ENCODE measurements at regions not wholly inside any gene's neighbourhood (a gene's known extent, or its start where the extent isn't known, plus 50 kb on each side); places are given as distances from the start of the nearest gene placed in this dataset.

DNA sequence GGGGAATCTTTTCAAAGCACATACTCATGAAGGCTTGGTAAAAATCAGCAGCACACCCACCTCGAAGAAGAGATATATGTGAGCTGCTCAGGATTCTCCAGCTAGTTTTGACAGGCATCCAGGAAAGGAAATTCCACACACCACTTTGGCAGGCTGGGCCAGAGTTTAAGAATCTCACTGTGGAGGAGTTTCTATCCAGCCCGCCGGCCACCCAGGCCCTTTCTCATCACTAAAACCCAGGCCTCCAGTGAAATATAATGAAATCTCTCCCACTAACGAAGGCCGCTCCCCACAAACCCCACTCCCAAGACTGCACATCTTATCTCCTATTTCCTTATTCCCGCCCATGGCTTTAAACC lies 202.0 kb downstream of the GLI2 start:
- peak; percentile 53 to 57 for ATAC-seq
- intact Hi-C loops (cut with DNase I) = no loop called here
- peak; percentile 55 for DNase-seq

DNA sequence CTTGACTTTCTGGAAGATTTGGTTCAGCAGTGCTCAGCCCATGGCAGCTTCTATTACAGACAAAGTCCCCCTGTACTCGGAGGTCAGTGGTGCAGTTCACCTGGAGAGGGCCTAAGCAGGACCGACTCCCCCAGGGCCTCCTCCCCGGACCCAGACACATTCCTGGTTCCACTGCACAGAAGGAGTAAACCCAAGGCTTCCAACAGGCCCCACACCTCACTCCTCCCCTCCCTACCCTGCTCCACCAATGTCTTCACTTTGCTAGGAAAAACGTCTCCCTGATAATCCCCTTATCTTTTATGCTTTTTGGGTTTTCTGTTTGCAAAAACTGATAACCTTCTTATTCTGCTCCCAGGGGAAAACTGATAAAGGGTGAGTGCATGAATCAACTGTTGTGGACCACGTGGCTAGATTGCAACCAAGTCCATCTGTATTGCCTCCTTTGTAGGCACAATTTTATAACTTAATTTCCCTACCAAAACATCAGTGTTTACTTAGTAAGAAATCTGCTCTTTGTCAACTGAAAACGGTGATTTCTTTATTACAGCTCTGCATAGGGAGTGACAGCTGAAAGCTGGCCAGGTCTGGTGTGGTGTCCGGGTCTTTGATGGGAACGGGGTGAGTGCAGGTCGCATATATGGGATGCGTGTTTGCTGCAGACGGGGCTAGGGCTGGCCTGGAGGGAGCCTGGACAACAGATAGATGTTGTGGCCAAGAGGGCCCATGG lies 202.5 kb downstream of the GLI2 start:
- ATAC-seq (peak; percentile 9 to 14), DNase-seq (no peak)
- intact Hi-C loops (cut with DNase I) = no loop called here

DNA sequence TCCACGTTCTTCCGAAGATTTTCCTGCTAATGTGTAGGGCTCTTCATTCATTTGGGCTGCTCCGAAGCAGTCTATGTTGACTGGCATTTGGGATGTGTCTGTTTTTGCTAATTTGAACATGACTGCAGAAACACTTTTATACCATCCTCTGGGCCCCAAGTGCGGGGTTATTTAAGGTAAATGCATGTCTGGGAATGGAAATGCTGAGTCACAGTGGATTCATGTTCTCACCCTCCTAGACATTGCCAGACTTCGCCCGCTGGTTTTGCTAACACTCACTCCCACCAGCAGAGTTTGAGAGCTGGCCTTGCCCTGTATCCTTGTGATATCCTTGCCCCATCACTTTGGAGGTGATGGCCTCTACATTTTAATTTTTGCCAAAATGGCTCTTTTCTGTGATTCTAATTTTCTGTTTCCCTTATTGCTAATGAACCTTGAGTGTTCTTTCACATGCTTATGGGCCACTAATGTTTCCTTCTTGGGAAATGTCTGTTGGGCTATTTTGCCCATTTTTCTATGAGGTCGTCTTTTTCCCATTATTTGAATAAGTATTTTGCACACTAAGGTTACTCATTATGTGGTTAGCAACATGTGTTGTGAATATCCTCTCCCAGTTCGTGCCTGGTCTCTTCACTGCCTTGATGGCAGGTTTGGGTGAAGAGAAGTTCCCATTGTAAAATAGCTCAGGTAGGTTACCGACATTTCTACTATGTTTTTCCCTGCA lies 204.1 kb downstream of the GLI2 start:
- intact Hi-C loops (cut with DNase I) = no loop called here
- DNase-seq (no peak), ATAC-seq (peak in 1 of 2 donors; percentile 6)

DNA sequence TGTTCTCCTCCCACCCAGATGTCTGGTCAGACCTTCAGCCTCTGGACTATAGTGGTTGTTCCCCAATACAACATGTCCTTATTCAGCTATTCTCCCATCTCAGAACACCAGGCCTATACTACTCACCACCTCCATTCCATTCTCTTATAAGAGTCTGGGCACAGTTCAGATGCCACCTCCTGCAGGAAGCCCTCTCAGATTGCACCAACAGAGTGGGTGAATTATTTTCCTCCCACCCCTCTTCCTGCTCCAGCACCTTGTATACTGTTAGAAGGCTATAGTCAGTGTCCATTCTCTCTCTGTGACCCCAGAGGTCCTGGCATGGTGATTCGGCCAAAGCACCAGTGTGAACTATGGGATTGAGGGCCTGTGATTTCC lies 204.6 kb downstream of the GLI2 start:
- intact Hi-C loops (cut with DNase I) = no loop called here
- ATAC-seq = no peak

DNA sequence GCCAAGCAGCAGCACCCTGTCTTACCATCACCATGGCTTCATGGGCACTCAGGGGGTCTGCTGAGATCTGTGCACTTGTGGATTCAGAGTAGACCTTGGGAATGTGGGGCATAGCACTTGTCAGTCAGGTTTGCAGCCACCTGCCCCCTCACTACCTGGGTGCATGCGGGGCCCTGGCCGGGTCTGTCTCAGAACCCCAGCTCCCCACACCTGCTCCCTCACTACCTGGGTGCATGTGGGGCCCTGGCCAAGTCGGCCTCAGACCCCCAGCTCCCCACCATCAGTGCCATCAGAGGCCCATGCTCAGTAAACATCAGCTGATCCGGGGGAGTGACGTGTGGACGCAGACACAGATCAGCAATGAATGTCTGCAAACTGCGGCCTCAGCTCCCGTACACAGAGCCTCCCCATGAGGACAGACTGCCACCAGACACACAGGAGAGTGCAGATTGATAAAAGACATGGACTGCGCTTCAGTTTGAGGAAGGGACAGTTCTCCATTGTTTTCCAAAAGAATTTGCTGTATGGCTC lies 205.1 kb downstream of the GLI2 start:
- DNase-seq = no peak
- intact Hi-C loops (cut with DNase I) = no loop called here
- ATAC-seq = no peak

More for the DNA sequence above, 204.6 kb downstream of the GLI2 start:
- no peak for DNase-seq

DNA sequence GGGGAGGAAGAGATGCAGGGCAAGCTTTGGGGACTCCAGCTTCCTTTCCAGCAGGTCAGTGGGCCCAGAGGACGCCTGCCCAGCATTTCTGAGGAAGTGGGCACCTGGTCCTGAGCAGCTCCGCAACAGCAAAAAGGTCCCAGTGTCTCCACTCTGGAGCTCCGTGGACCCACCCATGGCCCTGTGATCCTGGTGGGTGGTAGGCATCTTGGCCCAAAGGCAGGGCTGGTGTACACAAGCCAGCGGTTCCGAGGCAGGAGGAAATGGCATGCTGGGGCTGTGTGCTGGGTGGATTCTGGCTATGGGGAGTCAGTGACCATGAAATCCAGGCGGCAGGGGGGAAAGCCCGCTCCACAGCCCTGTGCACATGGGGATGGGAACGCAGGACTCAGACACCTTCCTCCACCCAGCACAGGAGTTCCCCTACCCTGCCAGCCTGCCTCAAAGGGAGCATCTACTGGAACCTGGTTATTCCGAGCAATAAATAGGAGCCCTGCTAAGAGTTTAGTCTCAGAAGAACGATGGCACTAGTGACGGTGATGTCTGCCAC lies 206.0 kb downstream of the GLI2 start:
- DNase-seq (no peak), ATAC-seq (no peak)
- intact Hi-C loops (cut with DNase I) = no loop called here

DNA sequence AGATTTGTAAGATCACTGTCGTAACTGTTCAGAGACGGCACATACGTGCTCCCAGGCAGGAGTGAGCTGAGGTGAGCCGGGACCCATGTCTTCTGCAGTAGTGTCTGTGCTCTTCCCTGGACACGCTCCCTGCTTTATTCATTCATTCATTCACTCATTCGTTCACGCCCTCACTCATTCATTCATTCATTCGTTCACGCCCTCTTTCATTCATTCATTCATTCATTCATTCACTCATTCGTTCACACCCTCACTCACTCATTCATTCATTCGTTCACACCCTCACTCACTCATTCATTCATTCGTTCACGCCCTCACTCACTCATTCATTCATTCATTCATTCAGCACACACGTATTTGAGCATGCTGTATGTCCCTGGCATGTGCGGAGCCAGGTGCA lies 207.0 kb downstream of the GLI2 start:
- ATAC-seq = no peak
- intact Hi-C loops (cut with DNase I) = no loop called here
- DNase-seq = no peak

DNA sequence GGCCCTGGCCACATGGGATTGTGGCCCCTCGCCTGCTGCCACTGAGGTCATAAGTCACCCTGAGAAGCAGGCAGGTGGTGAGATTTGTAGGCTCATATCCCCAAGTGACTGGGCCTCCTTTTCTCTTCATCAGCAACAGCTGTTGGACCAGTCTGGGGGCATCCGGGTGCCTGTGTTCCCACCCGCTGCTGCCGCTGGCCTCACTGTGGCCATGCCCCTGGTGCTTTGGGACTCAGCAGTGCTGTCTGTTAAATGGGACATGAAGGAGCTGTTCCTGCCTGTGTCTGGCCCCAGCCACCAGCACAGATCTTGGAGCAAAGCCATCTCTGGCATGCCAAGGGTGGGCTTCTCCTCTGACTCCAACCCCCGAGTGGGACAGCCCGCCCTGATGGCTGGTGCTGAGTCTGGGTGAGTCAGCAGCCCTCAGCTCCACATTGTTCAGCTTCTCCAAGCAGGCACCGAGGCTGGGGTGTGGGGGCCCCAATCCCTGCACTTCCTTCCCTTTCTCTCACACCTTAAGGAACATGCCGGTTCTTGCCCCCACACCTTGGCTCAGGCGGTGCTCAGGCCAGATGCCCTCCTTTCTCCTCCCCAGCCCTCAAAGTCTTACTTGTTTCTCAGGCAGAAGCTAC lies 207.9 kb downstream of the GLI2 start:
- no peak for DNase-seq
- ATAC-seq = no peak
- intact Hi-C loops (cut with DNase I) = no loop called here

DNA sequence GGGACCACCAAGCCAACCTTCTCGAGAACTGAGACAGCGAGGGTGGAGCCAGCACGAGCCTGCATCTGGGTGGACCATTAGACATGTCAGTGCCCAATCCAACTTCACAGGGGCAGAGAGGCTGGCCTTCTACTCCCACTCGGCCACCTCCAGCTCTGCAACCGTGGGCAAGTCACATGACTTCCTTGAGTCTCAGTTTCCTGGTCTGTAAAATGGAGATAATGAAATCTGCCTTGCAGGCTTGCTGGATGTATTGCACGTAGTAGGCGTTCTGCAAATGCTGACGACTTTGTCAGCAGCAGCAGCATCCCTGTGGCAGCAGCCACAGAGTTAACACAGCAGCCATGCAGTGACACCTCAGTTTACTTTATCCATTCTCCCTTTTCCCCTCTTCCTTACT lies 208.9 kb downstream of the GLI2 start:
- DNase-seq (no peak), ATAC-seq (no peak)
- intact Hi-C loops (cut with DNase I) = no loop called here

DNA sequence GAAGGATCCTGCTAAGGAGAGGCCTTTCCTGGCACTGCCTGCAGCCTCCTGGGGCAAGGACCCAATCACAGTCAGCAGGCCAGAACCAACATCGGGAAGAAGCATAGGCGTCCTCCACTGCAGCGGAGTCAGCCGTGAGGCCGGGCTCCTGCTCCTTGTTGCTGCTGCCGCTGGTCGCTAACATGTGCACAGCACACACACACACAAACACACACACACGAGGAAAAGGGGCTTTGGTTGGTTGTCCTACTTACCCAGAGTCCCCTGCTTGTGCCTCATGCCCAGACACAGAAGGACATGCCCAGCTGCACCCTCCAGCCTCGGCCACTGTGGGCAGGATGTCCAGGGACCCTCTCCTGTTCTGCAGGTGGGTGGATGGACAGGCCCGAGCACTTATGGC lies 209.4 kb downstream of the GLI2 start:
- no peak for DNase-seq
- no peak for ATAC-seq
- intact Hi-C loops (cut with DNase I) = no loop called here

DNA sequence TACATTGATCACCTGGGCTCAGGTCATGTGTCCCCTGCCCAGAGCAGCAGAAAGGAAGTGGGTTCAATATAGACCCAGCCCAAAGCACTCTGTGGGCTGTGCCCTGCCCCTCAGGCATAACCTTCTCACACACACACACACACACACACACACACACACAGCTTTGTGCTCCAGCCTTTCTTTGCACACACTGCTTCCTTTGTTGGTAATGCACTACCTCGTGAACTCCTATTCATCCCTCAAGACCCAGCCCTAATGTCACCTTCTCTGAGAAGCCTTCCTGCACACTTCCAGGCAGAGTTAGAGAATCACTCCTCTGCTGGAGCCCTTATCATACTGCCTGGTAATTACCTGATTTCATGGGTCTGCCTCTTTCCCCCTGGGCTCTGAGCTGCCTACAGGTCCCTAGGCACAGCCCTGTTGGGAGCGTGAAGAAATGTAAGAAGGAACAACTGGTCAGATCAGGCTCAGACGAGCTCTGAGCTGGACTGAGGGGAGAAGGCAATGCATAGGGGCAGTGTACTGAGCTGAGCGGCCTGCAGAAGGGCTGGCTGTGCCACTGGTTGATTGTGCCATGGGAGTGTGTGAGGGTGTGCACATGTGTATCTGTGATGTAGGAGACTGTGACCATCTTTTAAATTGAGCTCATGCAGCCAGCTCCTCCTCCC lies 210.3 kb downstream of the GLI2 start:
- no peak for DNase-seq
- ATAC-seq = no peak
- intact Hi-C loops (cut with DNase I) = no loop called here

DNA sequence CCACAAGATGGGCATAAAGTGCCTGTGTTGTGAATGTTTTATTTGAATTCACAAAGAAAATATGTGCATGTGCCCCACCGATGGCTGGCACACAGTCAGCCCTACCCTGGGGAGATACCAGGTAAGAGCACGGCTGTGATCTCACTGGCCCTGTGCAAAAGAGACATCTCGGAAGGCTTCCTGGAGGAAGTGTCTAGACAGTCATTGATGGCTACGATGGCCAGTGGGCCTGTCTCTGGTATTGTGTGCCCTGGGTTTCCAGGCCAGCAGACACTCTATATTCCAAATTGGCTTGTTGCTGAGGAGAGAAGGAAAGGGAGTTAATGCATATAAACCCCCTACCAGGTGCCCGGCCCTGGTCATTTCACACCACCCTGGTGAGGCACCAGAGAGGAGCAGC lies 211.7 kb downstream of the GLI2 start:
- no peak for ATAC-seq
- no peak for DNase-seq
- intact Hi-C loops (cut with DNase I) = no loop called here

DNA sequence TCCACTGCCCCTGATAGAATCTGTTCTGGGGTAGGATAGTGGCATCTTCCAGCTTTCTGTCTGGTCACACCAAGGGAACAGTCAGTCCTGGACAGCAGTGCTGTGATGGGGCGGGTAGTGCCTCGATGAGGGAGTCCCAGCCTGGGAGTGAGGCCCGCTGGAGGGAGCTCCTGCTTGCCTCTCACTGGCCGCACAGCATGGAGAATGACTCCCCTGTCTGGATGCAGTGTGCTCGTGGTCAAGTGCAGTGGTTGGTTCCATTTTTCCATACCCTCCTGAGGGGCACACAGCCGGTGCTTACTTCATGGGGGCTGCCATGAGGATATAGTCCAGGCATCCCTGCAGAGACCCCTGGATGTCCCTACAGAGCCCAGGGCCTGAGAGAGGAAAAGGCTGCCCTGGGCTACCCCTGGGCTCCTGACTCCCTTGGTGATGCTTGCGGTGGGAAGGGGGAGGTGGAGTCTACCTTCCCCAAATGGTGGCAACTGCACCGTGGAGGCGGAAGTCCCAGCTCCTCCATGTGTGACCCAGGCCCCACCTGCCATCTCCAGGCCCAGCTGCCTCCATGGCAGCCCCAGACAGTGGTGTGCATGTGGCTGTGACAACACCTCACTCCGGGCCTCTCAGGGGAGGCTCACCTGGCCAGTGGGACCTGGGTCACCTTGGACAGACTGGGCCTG lies 212.5 kb downstream of the GLI2 start:
- ATAC-seq (no peak), DNase-seq (no peak)
- intact Hi-C loops (cut with DNase I) = no loop called here

DNA sequence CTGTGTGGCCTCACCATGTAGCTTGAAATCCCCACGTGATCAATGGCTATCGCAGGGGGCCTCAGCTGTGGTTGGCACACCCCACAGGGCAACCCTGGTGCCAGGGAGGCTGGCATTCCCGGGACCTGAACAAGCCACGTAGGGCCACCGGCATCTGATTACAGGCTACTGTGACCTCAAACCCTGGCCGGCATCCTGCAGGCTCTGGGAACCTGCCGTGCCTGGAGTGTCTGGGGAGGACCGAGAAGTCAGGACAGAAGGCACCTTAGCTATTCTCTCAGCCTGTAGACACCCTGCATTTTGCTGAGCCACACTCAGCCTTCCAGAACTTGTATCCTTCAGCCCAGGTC lies 213.0 kb downstream of the GLI2 start:
- DNase-seq (no peak), ATAC-seq (no peak)

DNA sequence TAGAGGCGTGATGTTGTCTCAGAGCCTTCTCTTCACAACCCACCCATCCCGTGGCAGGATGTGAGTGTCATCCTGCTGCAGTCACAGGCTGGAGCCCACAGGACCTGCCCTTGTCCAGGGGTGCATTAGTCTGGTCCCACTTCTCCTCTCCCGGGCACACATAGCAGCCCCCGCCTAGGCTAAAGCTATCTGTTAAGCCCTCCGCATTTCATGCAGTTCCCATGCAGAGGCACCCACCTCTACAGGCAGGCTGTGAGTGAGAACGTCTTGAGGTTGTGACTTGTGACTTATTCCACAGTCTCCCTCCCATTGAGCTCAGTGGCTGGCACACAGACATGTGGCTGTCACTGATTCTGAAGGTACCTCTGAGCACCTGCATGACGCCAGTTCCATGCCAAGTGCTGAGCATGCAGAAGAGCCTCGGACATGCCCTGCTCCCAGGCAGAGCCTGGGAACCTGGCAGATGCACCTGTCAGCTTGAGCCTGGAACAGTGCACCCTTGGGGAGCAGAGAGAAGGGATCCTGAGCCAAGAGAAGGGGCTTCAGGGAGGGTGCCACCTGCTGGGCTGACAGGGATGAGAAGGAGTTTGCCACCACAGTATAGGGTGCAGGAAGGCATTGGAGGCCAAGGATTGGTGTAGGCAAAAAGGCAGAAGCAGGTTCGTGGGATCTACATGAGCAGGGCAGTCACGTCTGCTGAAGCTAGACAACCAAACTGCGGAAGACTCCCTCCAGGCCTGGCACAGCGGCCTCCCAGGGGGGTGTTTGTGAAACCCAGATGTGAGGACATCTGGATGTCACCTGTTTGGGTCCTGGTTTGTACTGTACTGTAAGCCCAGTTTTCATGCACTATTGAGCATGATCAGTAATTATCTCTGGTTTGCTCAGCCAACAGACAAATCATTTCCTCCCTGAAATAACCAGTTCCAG lies 213.6 kb downstream of the GLI2 start:
- intact Hi-C loops (cut with DNase I) = no loop called here
- DNase-seq = no peak
- ATAC-seq = no peak

More for the DNA sequence above, 213.0 kb downstream of the GLI2 start:
- intact Hi-C loops (cut with DNase I) = no loop called here

DNA sequence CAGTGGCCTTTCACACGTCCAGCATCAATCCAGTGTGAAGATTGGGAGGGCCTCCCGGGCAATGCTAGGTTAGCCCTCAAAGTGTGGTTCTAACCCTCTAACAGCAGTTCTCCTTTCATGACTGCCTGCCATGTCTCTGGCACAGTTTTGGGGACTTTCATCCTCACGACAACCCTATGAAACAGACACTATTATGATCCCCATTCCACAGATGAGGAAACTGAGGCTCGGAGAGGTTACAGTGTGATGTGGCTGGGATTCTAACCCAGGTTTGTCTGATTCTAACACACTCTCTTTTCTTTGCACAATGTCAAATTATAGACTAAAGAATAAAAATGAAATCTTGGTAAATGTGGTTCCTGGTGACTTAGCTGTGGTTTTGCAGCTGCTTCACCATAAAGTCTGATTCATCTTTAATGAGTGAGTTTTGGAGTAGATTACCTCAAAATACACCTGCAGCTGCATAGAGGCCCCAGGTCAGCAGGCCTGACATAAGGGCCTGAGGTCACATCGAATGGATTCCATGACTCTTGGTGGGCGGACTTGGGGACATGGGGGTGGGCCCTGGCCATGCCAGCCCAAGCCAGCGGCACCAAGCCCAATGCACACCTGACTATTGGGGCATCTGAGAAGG lies 214.4 kb downstream of the GLI2 start:
- intact Hi-C loops (cut with DNase I) = no loop called here
- DNase-seq (no peak), ATAC-seq (no peak)

DNA sequence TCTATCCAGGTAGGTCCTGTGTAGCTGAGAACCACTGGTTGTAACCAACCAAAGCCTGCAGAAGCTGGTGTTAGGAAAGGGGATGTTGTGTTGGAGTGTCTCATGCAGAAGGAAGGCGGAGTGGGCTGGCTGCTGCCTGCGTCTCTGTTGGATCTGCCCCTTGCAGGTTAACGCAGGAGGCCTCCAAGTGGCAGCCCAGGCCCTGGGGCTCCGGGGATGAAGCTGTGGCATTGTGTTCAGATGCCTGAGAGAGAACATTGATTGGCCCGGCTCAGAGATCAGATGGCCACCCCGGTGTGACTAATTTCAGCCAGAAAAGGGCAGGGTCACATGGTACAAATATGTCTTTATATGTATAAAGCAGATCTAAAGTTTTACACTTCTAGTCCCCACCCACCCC lies 216.0 kb downstream of the GLI2 start:
- ATAC-seq = no peak
- intact Hi-C loops (cut with DNase I) = no loop called here
- DNase-seq = no peak

DNA sequence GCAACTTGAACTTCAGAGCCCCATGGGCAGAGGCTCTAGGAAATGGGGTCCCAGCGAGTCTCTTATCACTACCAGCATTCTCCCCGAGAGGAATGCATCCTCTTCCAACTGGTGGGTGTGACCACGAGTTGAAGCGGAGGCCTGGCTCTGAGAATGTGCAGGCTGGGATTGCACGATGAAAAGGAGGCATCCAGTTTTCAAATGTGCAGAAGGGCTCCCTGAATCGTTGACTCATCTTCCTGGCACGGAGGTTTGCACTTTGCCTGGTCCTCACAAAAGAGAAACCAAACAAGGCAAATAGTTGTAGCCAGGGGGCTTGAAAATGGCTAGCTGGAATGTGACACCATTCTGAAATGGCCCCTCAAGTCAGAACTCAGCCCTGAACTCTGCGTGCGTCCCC lies 216.7 kb downstream of the GLI2 start:
- intact Hi-C loops (cut with DNase I) = no loop called here
- DNase-seq = no peak
- ATAC-seq = peak in 1 of 2 donors; percentile 37

All from left cardiac atrium (tissue), 4 donors.